Activated naive CD4-positive, alpha-beta T cell (primary cell): ENCODE measurements at regions not wholly inside any gene's neighbourhood (a gene's known extent, or its start where the extent isn't known, plus 50 kb on each side); places are given as distances from the start of the nearest gene placed in this dataset.
"Not testable (repeated sequence)": the region's sequence is repeated elsewhere in the genome, so short reads cannot be mapped to it uniquely, and the experiment has no call there.

Source experiments
- DNase-seq, 4 experiments: peaks; one replicate each; lab custom pipeline; 2025; lab: John Stamatoyannopoulos, UW

DNA sequence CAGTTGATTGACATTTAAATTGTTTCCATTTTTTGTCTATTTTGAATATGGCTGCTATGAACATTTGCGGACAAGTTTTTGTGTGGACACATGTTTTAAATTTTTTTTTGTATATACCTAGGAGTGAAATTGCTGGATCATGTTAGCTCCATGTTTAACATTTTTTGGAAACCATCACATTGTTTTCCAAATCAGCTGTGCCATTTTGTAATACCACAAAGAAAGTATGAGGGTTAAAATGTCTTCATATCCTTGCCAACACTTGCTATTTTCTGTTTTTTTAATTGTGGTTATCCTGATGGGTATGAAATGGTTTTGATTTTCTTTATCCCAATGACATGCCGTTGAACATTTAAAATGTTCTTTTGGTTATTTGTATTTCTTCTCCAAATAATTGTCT, 52.1 kb downstream of the CARTPT start:
- DNase-seq = no peak

DNA sequence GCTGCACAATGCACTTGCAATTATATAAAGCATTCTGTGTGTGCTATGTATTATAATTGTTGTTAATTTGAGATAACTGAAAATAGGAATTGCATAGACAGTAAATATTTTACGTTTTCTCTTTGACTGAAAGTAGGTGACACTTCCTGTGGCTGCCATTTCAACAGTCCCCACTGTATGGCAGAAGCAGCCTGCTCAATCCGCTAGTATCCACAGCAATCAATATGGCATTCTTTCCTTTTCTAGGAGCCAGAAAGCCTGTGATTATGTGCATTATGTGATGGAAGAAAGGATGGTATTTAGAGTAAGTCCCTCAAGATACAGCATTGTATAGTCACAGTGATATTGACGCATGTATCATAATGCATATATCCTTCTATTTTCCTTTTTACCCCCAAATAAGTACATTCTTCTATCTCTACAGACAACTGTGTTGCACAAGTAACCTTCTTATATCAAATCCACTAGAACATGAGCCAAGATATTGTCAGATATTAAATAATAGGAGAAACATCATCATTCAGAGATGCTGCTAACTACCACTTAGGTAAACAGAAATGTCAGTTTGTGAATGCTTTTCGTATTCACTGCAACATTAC, 59.7 kb downstream of the CARTPT start:
- DNase-seq = no peak

DNA sequence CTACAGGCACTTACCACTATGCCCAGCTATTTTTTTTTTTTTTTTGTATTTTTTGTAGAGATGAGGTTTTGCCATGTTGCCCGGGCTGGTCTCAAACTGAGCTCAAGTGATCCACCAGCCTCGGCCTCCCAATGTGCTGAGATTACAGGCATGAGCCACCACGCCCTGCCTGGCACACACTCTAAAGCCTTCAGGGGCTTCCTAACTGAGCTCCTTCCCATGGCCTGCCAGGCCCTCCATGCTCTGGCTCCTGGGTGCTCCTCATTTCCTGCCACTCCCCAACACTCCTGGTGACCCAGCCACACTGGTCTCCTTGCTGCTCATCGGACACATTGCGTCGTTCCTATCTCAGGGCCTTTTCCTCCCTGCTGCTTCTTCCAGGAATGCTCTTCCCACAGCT, 61.5 kb downstream of the CARTPT start:
- no peak for DNase-seq

DNA sequence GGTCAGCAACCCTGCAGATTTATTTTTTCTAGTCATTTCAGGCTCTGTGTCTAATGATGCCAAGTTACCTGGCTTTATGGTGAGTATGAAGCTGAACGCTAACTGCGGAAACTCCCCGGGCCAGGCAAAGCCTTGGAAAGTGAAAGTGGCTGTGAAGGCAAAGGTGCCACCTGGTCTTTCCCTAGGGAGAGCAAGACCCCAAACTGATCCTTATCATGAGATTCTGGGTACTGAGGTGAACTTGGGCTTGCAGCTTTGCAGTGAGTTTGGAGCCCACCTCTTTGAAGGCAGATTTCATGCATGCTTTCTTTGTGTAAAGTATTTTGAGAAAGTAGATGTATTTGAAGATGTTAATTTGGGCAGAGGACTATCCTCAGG, 63.3 kb downstream of the CARTPT start:
- no peak for DNase-seq

DNA sequence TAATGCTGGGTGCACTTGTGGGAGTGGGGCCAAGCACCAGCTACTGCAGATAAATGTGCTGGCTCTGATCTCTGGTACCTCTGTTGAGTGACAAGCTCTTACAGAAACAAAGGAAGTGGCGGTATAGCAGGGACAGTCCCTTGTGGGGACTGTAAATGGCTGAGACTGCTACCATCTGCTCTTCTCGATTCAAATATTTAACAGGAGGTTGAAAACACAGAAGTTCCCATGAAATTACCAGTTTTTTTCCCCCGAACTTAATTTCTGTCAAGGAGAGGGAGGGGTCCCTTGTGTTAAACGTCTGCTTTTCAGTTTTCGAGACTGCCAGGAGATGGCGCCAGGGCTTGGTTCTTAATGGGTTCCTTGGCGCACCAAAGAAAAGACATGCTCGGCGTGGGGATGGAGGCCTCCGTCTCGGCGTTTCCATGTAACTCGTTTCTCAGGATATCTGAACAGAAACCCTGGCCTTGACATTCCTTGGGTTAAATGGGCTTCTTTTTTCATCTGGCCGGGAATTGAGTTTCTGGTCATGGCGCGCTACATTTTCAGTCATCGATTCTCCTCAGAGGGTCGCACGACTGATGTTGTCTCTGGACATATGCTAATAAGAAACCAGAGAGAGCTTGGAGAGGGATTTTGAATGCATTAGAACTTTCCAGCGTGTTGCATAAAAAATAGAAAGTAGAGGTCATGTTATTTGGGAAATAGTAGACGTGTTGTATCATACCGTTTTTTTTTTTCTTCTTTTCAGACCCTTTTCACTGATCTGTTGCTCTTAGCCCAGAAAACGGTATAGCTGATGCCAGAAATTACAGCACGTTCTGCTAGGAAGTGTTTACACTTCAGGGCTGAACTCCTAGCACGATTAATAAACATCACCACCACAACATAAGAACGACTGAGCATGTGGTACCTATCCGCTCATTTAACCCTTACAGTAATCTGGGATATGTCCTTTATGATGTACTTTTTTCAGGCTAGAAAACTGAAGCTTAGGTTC, 64.0 kb downstream of the CARTPT start:
- peak in 1 of 4 experiments; percentile 3 for DNase-seq

DNA sequence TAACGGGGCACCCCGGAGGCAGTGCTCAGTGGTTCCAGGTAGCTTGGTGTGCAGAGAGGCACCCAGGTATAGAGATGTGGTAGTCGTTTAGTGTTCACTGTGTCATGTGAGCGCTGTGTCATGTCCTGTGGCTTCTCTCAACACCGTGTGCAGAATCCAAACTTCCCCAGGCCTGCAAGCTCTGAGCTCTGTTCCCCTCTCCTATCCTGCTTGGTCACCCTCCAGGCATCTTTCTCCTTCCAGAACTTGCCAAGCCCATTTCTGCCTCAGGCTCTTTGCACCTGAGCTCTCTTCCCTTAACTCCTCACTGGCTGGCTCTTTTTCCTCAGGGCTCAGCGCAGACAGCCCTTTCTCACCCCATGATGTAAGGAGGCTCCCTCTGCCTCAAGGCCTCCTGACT, 64.8 kb downstream of the CARTPT start:
- no peak for DNase-seq

DNA sequence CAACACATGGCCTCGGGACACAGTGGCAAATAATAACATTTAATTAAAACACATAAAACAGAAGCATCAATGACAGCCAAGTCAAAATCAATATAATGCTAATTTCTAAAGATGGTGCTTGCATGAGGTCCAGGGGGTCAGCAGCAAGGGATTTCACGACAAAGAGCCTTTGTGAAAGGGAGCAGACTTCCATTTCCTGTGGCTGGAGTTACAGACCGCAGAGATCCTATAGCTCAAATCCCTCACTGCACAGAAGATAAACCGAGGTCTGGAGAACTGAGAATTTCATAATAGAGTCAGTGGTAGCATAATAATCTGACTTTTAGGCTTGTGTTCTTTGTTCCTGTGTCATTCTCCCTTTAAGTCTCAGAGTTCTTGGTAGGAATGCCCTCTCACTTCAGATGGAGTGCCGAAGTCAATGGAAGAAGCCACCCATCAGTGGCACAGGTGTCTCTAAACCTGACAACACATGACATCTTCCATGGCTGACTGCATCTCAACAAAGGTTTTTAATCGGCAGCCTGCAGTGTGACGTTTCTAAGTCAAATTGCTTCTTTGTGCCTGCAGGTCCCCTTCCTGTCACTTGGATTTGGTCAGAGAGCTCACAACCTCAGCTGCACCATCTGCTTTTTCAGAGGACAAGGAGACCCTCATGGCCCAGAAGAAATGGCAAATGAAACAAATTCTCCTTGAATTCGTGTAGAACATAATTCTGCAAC, 67.4 kb downstream of the CARTPT start:
- DNase-seq = no peak

DNA sequence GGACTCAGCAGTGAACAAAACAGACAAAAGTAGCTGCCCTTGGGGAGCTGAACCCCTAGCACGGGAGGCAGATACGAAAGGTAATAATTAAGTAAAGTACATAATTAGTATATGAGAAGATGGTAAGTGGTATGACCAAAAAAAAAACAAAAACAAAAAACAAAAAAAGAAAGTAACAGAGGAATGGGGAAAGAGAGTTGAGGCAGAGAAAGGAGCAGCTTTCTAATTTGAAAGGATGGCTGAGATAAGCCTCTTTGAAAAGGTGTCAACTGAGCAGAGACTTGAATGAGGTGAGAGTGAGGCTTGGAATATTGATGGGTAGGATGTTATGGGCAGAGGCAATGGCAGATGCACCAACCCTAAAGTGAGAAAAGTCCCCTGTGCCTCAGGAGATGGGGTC, 69.7 kb downstream of the CARTPT start:
- no peak for DNase-seq

DNA sequence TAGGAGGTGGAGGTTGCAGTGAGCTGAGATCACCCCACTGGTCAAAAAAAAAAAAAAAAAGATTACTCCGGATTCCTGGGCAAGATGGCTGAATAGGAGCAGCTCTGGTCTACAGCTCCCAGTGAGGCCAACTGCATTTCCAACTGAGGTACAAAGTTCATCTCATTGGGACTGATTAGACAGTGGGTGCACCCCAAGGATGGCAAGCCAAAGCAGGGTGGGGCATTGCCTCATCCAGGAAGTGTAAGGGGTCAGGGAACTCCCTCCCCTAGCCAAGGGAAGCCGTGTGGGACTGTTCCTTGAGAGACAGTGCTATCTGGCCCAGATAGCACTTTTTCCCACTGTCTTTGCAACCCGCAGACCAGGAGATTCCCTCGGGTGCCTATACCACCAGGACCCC, 70.7 kb downstream of the CARTPT start:
- no peak for DNase-seq

DNA sequence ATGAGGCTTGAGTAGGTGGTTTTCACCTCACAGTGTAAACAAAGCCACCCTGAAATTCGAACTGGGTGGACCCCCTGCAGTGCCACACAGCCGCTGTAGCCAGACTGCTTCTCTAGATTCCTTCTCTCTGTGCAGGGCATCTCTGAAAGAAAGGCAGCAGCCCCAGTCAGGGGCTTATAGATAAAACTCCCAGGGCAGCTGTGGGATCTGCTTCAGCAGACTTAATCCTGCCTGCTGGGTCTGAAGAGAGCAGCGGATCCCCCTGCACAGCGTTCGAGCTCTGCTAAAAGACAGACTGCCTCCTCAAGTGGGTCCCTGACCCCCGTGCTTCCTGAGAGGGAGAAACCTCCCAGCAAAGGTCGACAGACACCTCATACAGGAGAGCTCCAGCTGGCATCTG, 71.4 kb downstream of the CARTPT start:
- no peak for DNase-seq

DNA sequence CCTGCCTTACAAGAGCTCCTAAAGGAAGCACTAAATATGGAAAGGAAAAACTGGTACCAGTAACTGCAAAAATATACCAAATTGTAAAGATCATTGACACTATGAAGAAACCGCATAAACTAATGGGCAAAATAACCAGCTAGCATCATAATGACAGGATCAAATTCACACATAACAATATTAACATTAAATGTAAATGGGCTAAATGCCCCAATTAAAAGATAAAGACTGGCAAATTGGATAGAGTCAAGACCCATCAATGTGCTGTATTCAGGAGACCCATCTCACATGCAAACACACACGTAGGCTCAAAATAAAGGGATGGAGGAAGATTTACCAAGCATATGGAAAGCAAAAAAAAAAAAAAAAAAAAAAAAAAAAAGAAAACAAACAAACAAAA, 73.0 kb downstream of the CARTPT start:
- not testable (repeated sequence) for DNase-seq

DNA sequence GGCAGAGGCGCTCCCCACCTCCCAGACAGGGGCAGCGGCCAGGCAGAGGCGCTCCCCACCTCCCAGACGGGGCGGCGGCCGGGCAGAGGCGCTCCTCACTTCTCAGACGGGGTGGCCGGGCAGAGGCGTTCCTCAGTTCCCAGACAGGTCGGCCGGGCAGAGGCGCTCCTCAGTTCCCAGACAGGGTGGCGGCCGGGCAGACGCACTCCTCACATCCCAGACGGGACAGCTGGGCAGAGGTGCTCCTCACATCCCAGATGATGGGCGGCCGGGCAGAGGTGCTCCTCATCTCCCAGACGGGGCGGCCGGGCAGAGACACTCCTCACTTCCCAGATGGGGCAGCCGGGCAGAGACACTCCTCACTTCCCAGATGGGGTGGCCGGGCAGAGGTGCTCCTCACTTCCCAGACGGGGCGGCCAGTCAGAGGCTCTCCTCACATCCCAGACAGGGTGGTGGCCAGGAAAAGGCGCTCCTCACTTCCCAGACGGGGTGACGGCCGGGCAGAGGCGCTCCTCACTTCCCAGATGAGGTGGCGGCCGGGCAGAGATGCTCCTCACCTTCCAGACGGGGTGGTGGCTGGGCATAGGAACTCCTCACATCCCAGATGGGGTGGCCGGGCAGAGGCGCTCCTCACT, 75.1 kb downstream of the CARTPT start:
- no peak for DNase-seq

DNA sequence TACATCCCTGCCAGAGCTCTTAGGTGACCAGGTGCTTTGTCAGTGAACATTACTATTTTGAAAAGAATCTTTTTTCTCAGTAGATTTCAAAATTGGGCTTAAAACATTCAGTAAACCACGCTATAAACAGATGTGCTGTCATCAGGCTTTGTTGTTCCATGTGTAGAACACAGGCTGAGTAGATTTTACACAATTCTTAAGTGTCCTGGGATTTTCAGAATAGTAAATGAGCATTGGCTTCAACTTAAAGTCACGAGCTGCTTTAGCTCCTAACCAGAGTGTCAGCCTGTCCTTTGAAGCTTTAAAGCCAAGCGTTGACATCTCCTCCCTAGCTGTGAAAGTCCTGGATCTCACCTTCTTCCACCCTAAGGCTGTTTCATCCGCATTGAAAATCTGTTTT, 83.6 kb downstream of the CARTPT start:
- DNase-seq = no peak

DNA sequence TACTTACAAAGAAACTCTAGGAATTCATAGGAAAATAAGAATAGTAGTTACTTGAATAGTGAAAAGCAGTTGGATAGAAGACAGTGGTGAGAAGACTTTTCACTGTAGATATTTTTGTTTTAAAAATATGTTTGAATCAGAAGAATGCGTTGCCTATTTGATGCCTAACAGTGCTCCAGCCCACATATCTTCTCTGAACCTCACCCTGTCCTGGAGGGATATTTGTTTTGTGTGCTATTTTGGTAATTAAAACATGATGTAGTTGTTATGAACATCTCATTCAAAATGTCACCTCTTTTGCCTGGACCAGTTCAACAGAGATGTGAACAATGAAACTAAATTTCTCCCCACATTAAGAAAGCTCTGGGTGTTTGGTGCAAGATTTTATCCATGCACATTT, 87.6 kb downstream of the CARTPT start:
- no peak for DNase-seq

DNA sequence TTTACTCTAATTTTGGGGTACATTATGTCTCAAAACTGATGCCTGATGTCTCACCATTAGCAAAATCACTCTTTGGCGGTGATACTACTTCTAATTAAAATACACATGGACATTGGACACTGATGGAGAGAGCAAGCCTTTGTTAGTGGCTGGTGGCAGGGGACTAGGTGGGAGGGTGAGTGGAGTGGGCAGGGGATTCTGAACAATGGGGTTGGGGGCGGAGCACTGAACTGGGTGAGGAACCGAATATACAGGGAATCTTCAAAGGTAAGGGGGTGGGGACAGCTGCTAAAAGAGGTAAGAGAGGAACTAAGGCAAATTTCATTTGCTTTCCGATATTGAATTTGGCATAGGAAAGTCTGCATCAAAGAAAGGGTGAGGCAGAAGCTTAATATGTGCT, 88.8 kb downstream of the CARTPT start:
- DNase-seq = no peak

DNA sequence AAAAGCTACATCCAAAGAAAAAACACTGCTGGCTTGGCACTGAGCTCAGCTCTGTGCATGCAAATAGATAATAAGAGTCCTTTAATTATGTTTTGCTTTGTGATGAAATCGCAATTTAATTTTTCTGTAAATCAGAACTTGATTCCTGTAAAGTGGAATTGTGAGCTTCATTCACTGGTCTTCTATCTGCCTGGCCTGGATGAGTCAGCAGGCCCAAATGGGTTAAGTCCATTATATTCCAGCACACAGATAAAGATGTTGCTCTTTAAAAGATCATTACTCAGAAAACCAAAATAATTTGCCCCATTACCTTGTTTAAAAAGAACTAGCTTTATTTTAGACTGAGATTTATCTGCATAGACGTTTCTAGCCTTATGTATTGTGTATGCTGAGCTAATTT, 90.4 kb downstream of the CARTPT start:
- no peak for DNase-seq

DNA sequence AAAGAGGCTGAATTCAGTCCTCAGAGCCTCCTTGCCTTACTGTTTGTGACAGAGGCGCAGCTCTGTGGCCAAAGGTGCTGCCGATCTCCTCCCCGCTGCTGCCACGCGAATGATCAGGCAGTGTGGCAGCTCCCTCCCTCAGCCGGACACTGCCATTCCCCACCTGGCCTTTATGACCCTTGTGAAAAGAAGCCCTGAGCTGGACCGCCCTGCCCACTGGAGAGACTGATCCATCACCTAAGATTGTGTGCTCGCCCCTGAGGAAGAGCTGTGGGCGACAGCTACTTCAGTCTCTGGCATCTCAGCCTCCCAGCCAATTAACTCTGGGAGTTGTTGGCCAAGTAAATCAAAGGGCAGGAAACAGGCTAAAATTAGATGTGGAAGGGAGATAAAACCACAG, 90.9 kb downstream of the CARTPT start:
- DNase-seq = no peak

DNA sequence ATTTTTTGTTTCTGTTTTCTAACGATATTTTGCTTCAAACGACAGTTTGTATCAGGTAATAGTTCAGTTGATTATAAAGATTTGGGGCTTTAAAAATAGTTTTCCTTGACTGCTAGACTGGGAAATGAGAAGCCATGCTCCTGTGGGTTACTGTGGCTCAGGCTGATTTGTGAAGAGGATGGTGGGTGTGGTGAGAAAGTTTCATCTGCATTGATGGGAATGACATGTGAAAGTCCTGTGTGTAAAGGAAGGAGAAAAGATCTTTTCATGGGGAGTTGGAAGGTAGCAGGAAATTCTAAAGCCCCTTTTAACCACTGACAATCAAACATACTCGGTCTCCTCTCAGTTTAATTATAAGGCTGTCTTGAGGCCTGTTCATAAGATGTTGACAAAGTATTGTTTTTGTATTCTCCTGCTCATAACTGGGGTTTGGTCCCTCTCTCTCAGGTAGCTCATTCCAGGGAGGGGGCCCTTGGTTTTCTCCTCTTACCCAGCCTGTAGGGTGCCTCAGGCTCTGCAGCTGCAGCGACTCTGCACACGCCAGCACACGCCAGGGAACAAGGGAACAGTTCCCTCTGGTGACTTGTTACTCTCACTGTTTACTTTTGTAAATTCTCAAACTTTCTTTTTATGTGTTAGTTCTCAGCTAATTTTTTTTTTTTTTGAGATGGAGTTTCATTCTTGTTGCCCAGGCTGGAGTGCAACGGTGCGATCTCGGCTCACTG, 91.6 kb downstream of the CARTPT start:
- DNase-seq = no peak

DNA sequence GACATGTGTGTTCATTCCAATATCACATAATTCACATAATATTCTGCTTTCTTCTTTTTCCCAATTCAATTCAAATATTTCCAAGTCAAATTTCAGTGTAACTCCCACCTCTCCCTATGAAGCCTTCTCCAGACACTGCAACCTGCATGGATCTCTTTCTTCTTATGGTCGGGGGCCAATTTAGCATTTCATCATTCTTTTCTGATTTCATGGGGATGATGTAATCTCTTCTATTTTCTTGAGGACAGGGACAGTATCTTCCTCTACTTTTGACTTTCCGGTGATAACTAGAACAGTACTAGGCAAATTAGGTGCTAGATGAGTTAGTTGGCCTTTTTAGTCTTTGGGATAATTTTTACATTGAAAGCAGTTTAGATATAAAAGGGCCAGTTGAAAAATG, 92.7 kb downstream of the CARTPT start:
- no peak for DNase-seq

DNA sequence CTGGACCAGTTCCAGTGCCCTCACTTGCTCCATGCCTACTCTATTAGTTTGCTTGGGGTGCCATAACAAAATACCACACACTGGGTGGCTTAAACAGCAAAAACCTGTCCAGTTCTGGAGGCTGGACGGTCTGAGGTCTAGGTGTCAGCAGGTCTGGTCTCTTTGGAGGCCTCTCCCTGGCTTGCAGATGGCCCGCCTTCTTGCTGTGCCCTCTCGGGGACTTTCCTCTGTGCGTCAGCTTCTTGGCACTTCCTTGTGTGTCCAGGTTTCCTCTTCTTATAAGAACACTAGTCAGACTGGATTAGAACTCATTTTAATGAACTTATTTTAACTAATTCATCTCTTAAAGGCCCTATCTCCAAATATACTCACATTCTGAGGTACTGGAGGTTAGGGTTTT, 97.2 kb downstream of the CARTPT start:
- DNase-seq = no peak

DNA sequence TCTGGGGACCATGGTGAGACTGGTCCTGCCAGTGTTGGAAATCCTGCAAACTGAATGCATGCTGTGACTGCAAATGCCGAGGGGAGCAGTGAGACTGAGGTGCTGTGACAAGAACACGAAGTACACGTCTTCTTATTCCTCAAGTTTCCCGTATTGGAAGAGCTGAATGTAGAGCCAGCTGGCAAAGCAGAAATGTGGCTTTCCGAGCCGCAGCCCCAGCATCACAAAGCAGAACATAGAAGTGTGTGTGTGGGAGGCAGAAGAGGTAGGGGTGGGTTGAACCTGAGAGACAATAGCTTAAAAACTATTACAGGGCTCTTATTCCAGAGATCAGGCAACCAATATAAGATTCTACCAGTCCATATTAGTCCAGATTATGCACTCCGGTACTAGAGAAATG, 98.8 kb downstream of the CARTPT start:
- no peak for DNase-seq

DNA sequence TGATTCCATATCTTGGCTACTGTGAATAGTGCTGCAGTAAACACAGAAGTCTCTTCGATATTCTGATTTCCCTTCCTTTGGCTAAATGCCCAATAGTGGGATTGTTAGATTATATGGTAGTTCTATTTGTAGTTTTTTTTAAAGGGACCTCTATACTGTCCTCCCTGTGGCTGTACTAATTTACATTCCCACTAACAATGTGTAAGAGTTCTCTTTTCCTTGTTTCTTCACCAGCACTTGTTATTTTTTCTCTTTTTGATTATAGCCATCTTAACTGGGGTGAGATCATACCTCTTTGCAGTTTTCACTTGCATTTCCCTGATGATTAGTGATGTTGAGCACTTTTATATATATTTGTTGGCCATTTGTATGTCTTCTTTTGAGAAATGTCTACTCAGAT, 102.0 kb downstream of the CARTPT start:
- no peak for DNase-seq
